ENCODE measurements at regions not wholly inside any gene's neighbourhood (a gene's known extent, or its start where the extent isn't known, plus 50 kb on each side); places are given as distances from the start of the nearest gene placed in this dataset.

- no peak for TF ChIP-seq EZH2phosphoT487 (IDR thresholded peaks at IDR 0.05; ENCODE audit: unreplicated experiment)
- no peak for TF ChIP-seq CTCF (conservative IDR thresholded peaks at IDR 0.05; ENCODE audit: low read depth in 2 of 2)
- no peak for TF ChIP-seq EZH2 (IDR thresholded peaks at IDR 0.05; ENCODE audit: low read depth, unreplicated experiment)
- TF ChIP-seq REST (IDR thresholded peaks at IDR 0.05; ENCODE audit: unreplicated experiment), result no peak
- no peak for TF ChIP-seq CREB1 (CRISPR knock-in tag; IDR thresholded peaks at IDR 0.05; ENCODE audit: low read depth)
- TF ChIP-seq POLR2AphosphoS5 (IDR thresholded peaks at IDR 0.05; ENCODE audit: low read depth), result no peak
- no peak for TF ChIP-seq JUNB (IDR thresholded peaks at IDR 0.05; ENCODE audit: unreplicated experiment)
- TF ChIP-seq ETS1 (IDR thresholded peaks at IDR 0.05), result no peak
- no peak for TF ChIP-seq STAT1 (IDR thresholded peaks at IDR 0.05; ENCODE audit: unreplicated experiment)
- TF ChIP-seq ZNF462 (CRISPR knock-in tag; IDR thresholded peaks at IDR 0.05), result no peak
- no peak for TF ChIP-seq ZNF331 (CRISPR knock-in tag; IDR thresholded peaks at IDR 0.05; ENCODE audit: low read depth)
Observed at GRCh38 chr2:160921386-160921964, 238.8 kb upstream of the TANK start.
